Calu3 (cell line): ENCODE measurements at regions not wholly inside any gene's neighbourhood (a gene's known extent, or its start where the extent isn't known, plus 50 kb on each side); places are given as distances from the start of the nearest gene placed in this dataset.

Experiments
- BruUV-seq: library from RNA; stranded (reverse); fragments of 400-500 nt; replicated peaks from 2 replicates; lab custom pipeline; 2021; lab: Mats Ljungman, UMichigan
- CTCF ChIA-PET: fragments of 300-600 bp; sonication (Branson Sonifier 250); formaldehyde crosslinking; loops from one replicate; lab custom pipeline; 2022; ENCODE audit warnings: antibody characterized with exemption; lab: Charles Lee
- DNase-seq: peaks from one replicate; pipeline ENCODE4 v3.0.0; 2022
- H3K27ac Mint-ChIP-seq: one replicate; pipeline ENCODE4 v1.8.0; 2022; ENCODE audit warnings: mixed read lengths; ENCODE audit not compliant: unreplicated experiment
- H3K27me3 Mint-ChIP-seq: one replicate; pipeline ENCODE4 v1.8.0; 2022; ENCODE audit warnings: mixed read lengths; ENCODE audit not compliant: unreplicated experiment
- H3K36me3 Mint-ChIP-seq: one replicate; pipeline ENCODE4 v1.8.0; 2022; ENCODE audit warnings: mild to moderate bottlenecking, moderate library complexity, mixed read lengths; ENCODE audit not compliant: insufficient read depth, unreplicated experiment
- H3K4me1 Mint-ChIP-seq: one replicate; pipeline ENCODE4 v1.8.0; 2022; ENCODE audit warnings: mild to moderate bottlenecking, low read depth, mixed read lengths; ENCODE audit not compliant: unreplicated experiment
- H3K4me3 Mint-ChIP-seq: one replicate; pipeline ENCODE4 v1.8.0; 2022; ENCODE audit warnings: mild to moderate bottlenecking, low read depth, moderate library complexity, mixed read lengths; ENCODE audit not compliant: unreplicated experiment
- H3K9me3 Mint-ChIP-seq: one replicate; pipeline ENCODE4 v1.8.0; 2022; ENCODE audit warnings: low read depth, mixed read lengths; ENCODE audit not compliant: unreplicated experiment
- CTCF ChIP-seq: fragments of 200-600 bp; IDR thresholded peaks from one replicate; pipeline ENCODE4 v1.8.0; 2022; ENCODE audit warnings: antibody characterized with exemption; ENCODE audit not compliant: unreplicated experiment
- intact Hi-C: fragments of 100-400 bp; cut with micrococcal nuclease; formaldehyde crosslinking; loops from one replicate; pipeline ENCODE4 v1.10.0; 2022; ENCODE audit not compliant: unreplicated experiment

GRCh38 chr17:54505404-54505803 lies 395.2 kb upstream of the TOM1L1 start:
- Mint-ChIP-seq H3K36me3 (no peaks in the 10 kb centered on the region), H3K9me3 (peaks cover 11% of the 10 kb centered on the region), H3K4me3 (no peak overlapping the region), H3K4me1 (no peaks in the 10 kb centered on the region), H3K27me3 (no peaks in the 10 kb centered on the region), H3K27ac (no peak overlapping the region)
- intact Hi-C loops = no loop called here
- TF ChIP-seq CTCF = no peak
- CTCF ChIA-PET = no interaction called here
- BruUV-seq = no TSS peak
- DNase-seq = no peak

DNA sequence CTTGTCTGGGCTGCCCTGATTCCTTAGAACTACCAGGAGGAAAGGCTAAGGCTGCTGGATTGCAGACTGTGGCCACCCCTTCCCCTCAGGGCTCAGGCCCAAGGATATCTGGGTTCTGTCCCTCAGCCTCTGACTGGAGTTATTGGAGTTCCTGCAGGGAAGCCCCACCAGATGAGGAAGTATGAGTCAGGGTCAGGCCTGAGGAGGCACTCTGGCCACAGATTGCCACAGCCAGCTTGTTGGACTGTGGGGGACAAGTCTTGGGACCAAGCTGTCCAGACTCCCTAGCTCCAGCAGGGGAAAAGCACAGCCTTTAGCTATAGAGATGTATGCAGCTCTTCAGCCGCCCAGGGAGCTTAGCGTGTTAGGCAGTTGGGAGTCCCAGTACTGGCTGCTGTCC lies 381.9 kb upstream of the TOM1L1 start:
- Mint-ChIP-seq H3K9me3 (peaks cover 14% of the 10 kb centered on the region), H3K27ac (no peak overlapping the region), H3K27me3 (no peaks in the 10 kb centered on the region), H3K4me1 (no peaks in the 10 kb centered on the region), H3K4me3 (no peak overlapping the region), H3K36me3 (no peaks in the 10 kb centered on the region)
- no peak for DNase-seq
- intact Hi-C loops = no loop called here
- CTCF ChIA-PET = no interaction called here
- TF ChIP-seq CTCF = no peak
- no TSS peak for BruUV-seq

DNA sequence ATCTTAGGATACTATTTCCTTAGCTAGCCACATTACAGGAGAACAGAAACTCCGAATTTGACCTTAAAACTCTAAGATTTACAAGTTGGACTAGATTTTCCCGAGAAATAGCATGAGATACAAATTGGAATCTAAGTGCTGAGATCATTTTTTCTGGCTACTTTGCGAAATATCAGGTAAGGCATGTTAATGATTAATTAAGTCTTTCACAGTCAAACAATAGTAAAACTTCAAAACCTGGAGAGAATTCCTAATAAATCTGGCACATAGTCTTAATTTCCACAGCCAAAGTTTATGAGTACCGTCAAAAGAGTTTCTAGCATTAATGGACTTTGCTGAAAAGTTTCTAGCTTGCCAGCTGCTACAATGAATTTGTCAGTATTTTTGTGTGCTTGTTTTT lies 379.5 kb upstream of the TOM1L1 start:
- no peak for TF ChIP-seq CTCF
- CTCF ChIA-PET = no interaction called here
- Mint-ChIP-seq H3K27ac (no peak overlapping the region), H3K36me3 (no peaks in the 10 kb centered on the region), H3K4me3 (no peak overlapping the region), H3K4me1 (no peaks in the 10 kb centered on the region), H3K27me3 (no peaks in the 10 kb centered on the region), H3K9me3 (peaks cover 13% of the 10 kb centered on the region)
- DNase-seq = no peak
- no TSS peak for BruUV-seq
- intact Hi-C loops = no loop called here

- CTCF ChIA-PET = no interaction called here
- no peak overlapping the region for H3K4me3 Mint-ChIP-seq
- no peak for DNase-seq
- BruUV-seq = no TSS peak
- no peaks in the 10 kb centered on the region for H3K4me1 Mint-ChIP-seq
- peaks cover 3% of the 10 kb centered on the region for H3K9me3 Mint-ChIP-seq
- no peak for TF ChIP-seq CTCF
- no peak overlapping the region for H3K27ac Mint-ChIP-seq
- H3K27me3 Mint-ChIP-seq = no peaks in the 10 kb centered on the region
- intact Hi-C loops = no loop called here
- no peaks in the 10 kb centered on the region for H3K36me3 Mint-ChIP-seq
Measured at GRCh38 chr17:54524501-54524900, 376.2 kb upstream of the TOM1L1 start.
